Caco-2 (cell line): ENCODE measurements at regions not wholly inside any gene's neighbourhood (a gene's known extent, or its start where the extent isn't known, plus 50 kb on each side); places are given as distances from the start of the nearest gene placed in this dataset.

Experiments
- BruUV-seq: library from RNA; stranded (reverse); fragments of 400-500 nt; replicated peaks from 2 replicates; lab custom pipeline; 2021; lab: Mats Ljungman, UMichigan
- CTCF ChIA-PET: fragments of 300-600 bp; sonication (Branson Sonifier 250); formaldehyde crosslinking; loops from one replicate; lab custom pipeline; 2022; ENCODE audit warnings: antibody characterized with exemption; lab: Charles Lee
- POLR2A ChIA-PET: fragments of 300-600 bp; sonication (Branson Sonifier 250); formaldehyde crosslinking; loops from one replicate; lab custom pipeline; 2022; ENCODE audit warnings: antibody characterized with exemption; lab: Charles Lee
- DNase-seq, 2 experiments: peaks; one replicate each; pipeline versions ENCODE4 v3.0.0 to v3.0.0-alpha.2; 2020 to 2022
- H3K27me3 ChIP-seq: replicated peaks from 2 replicates; pipeline ENCODE4 v1.6.0; 2011; ENCODE audit warnings: low read length; ENCODE audit not compliant: control insufficient read depth, insufficient read depth
- H3K36me3 ChIP-seq: 2 replicates; pipeline ENCODE4 v1.5.1; 2011; ENCODE audit warnings: low read length; ENCODE audit not compliant: control insufficient read depth, insufficient read depth
- H3K4me1 ChIP-seq: fragments of 250-450 bp; sonication (Bioruptor Pico); 2 replicates; pipeline ENCODE4 v1.5.1; 2020; ENCODE audit warnings: mild to moderate bottlenecking
- H3K4me3 ChIP-seq: 2 replicates; pipeline ENCODE4 v1.5.1; 2011; ENCODE audit warnings: low read depth, mild to moderate bottlenecking, control low read depth, low read length
- H3K9me3 ChIP-seq: fragments of 250-450 bp; sonication (Bioruptor Pico); 2 replicates; pipeline ENCODE4 v1.5.1; 2020; ENCODE audit warnings: mild to moderate bottlenecking, moderate library complexity
- H3K27ac Mint-ChIP-seq: one replicate; pipeline ENCODE4 v1.8.0; 2022; ENCODE audit warnings: mixed read lengths; ENCODE audit not compliant: unreplicated experiment
- H3K27me3 Mint-ChIP-seq: one replicate; pipeline ENCODE4 v1.8.0; 2022; ENCODE audit warnings: mixed read lengths; ENCODE audit not compliant: insufficient read depth, unreplicated experiment
- H3K36me3 Mint-ChIP-seq: one replicate; pipeline ENCODE4 v1.8.0; 2022; ENCODE audit warnings: mild to moderate bottlenecking, mixed read lengths; ENCODE audit not compliant: insufficient read depth, unreplicated experiment
- H3K4me1 Mint-ChIP-seq: one replicate; pipeline ENCODE4 v1.8.0; 2022; ENCODE audit warnings: low read depth, mixed read lengths; ENCODE audit not compliant: unreplicated experiment
- H3K4me3 Mint-ChIP-seq: one replicate; pipeline ENCODE4 v1.8.0; 2022; ENCODE audit warnings: mild to moderate bottlenecking, moderate library complexity, mixed read lengths; ENCODE audit not compliant: unreplicated experiment
- H3K9me3 Mint-ChIP-seq: one replicate; pipeline ENCODE4 v1.8.0; 2022; ENCODE audit warnings: mixed read lengths; ENCODE audit not compliant: unreplicated experiment
- CTCF ChIP-seq, 2 experiments: fragments of 200-600 bp in 1 of 2; IDR thresholded peaks; 1 replicate in 1 of 2; 2 replicates in 1 of 2; pipeline versions ENCODE4 v1.5.1 to v1.8.0; 2011 to 2022; ENCODE audit warnings: antibody characterized with exemption in 1 of 2, control low read depth in 1 of 2, inconsistent platforms in 1 of 2, low read depth in 1 of 2, low read length in 1 of 2, mild to moderate bottlenecking in 1 of 2, moderate library complexity in 1 of 2; ENCODE audit not compliant: insufficient read depth in 1 of 2, severe bottlenecking in 1 of 2, unreplicated experiment in 1 of 2
- intact Hi-C: fragments of 100-400 bp; cut with micrococcal nuclease; formaldehyde crosslinking; loops from one replicate; pipeline ENCODE4 v1.10.0; 2022; ENCODE audit not compliant: unreplicated experiment

GRCh38 chr5:1963941-1964451, 81.3 kb upstream of the IRX4 start:
- Mint-ChIP-seq H3K4me1 (no peaks in the 10 kb centered on the region), H3K27ac (no peak overlapping the region), H3K9me3 (no peaks in the 10 kb centered on the region), H3K36me3 (no peaks in the 10 kb centered on the region), H3K27me3 (peaks cover 4% of the 10 kb centered on the region), H3K4me3 (no peak overlapping the region)
- H3K4me1 ChIP-seq: no peaks in the 10 kb centered on the region
- intact Hi-C loops: no loop called here
- no peaks in the 10 kb centered on the region for H3K27me3 ChIP-seq
- BruUV-seq: no TSS peak
- H3K9me3 ChIP-seq: no peaks in the 10 kb centered on the region
- no peak for TF ChIP-seq CTCF (IDR thresholded peaks at IDR 0.05; ENCODE audit: insufficient read depth in 1 of 2, low read depth in 1 of 2, low read length in 1 of 2, severe bottlenecking in 1 of 2, unreplicated experiment in 1 of 2)
- H3K36me3 ChIP-seq: no peaks in the 10 kb centered on the region
- ChIA-PET CTCF (no interaction called here), POLR2A (no interaction called here)
- DNase-seq: no peak
- no peak overlapping the region for H3K4me3 ChIP-seq

DNA sequence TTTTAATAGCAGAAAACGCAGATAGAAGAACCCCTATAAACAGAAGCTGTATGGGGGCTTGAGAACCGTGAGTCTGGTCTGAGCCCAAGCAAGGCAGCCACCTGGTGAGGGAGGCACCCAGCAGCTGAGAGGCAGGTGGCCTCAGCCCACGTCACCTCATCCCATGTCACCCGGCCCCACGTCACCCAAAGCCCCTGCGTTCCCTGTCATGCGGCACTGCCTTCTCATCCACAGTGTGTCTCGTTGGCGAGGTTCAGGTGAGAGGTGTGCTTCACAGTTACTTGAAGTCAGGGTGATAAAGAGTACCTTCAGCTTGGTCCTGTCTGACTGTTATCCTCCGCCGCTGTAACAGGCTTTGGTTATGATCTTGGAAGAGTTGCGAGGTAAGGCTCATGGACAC, 80.6 kb upstream of the IRX4 start:
- no peaks in the 10 kb centered on the region for H3K4me1 ChIP-seq
- Mint-ChIP-seq H3K27ac (peak overlapping the region; percentile 53), H3K4me1 (no peaks in the 10 kb centered on the region), H3K27me3 (peaks cover 4% of the 10 kb centered on the region), H3K4me3 (no peak overlapping the region), H3K36me3 (no peaks in the 10 kb centered on the region), H3K9me3 (no peaks in the 10 kb centered on the region)
- DNase-seq: no peak
- no peak overlapping the region for H3K4me3 ChIP-seq
- ChIA-PET POLR2A (no interaction called here), CTCF (no interaction called here)
- H3K36me3 ChIP-seq: no peaks in the 10 kb centered on the region
- intact Hi-C loops: no loop called here
- no peaks in the 10 kb centered on the region for H3K27me3 ChIP-seq
- no peak for TF ChIP-seq CTCF (IDR thresholded peaks at IDR 0.05; ENCODE audit: insufficient read depth in 1 of 2, low read depth in 1 of 2, low read length in 1 of 2, severe bottlenecking in 1 of 2, unreplicated experiment in 1 of 2)
- no peaks in the 10 kb centered on the region for H3K9me3 ChIP-seq
- no TSS peak for BruUV-seq

DNA sequence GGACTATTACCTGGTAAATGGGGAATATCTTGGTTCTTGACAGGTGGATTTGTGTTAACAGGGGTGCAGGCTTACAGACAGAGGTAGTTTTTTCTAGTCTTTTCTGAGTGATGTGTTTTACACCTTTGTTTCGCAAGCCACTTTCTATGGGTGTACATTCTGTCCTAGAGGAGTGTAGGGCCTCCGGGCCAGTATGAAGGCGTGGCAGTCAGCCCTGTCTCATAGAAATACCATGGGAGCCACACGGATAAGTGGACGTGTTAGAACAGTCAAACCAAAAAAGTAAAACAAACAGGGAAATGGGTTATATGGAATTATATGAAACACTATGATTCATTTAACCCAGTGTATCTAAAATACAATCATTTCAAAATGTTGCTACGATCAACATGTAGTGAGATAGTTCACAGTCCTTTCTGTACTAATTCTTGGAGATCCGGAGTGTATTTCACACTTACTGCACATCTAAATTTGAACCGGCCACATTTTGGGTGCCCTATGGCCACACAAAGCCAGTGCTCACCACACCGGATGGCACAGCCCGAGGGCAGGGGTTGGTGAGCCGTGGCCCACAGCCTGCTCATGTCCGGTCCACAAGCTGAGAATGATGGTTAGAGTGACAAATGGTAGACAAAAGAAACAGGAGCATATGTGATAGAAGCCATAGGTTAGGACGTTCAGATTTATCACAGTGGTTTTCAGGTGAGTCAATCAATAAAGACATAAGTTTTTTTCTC, 80.1 kb upstream of the IRX4 start:
- POLR2A ChIA-PET: no interaction called here
- H3K4me1 Mint-ChIP-seq: no peaks in the 10 kb centered on the region
- Histone ChIP-seq H3K4me1 (no peaks in the 10 kb centered on the region), H3K9me3 (no peaks in the 10 kb centered on the region), H3K27me3 (no peaks in the 10 kb centered on the region), H3K36me3 (no peaks in the 10 kb centered on the region), H3K4me3 (no peak overlapping the region)
- H3K27ac Mint-ChIP-seq: peak overlapping the region; percentile 53
- CTCF ChIA-PET: no interaction called here
- intact Hi-C loops: no loop called here
- no peak overlapping the region for H3K4me3 Mint-ChIP-seq
- H3K36me3 Mint-ChIP-seq: no peaks in the 10 kb centered on the region
- H3K27me3 Mint-ChIP-seq: peaks cover 4% of the 10 kb centered on the region
- no TSS peak for BruUV-seq
- no peak for TF ChIP-seq CTCF (IDR thresholded peaks at IDR 0.05; ENCODE audit: insufficient read depth in 1 of 2, low read depth in 1 of 2, low read length in 1 of 2, severe bottlenecking in 1 of 2, unreplicated experiment in 1 of 2)
- no peaks in the 10 kb centered on the region for H3K9me3 Mint-ChIP-seq
- DNase-seq: no peak
